ENCODE measurements at regions not wholly inside any gene's neighbourhood (a gene's known extent, or its start where the extent isn't known, plus 50 kb on each side); places are given as distances from the start of the nearest gene placed in this dataset.

GRCh38 chr4:30456716-30457115, 263.5 kb upstream of the PCDH7 start:
- no peak overlapping the region for H3K4me3 ChIP-seq
- TF ChIP-seq POLR2AphosphoS5 (IDR thresholded peaks at IDR 0.05), result no peak
- no peak for TF ChIP-seq CTCF (IDR thresholded peaks at IDR 0.05)
- TF ChIP-seq EP300 (IDR thresholded peaks at IDR 0.05), result no peak
- TF ChIP-seq POLR2A (IDR thresholded peaks at IDR 0.05), result no peak
- DNase-seq (ENCODE audit: low spot score in 2 of 2), result no peak
- no peaks in the 10 kb centered on the region for H3K36me3 ChIP-seq
- WGBS, result 31% methylated on average over 4 of the region's 4 CpGs
- H3K27me3 ChIP-seq, result no peaks in the 10 kb centered on the region
- H3K4me1 ChIP-seq, result no peaks in the 10 kb centered on the region
- H3K27ac ChIP-seq, result no peak overlapping the region
- H3K9me3 ChIP-seq, result no peaks in the 10 kb centered on the region

GRCh38 chr4:30460818-30461217, 259.4 kb upstream of the PCDH7 start:
- no peak for TF ChIP-seq POLR2AphosphoS5 (IDR thresholded peaks at IDR 0.05)
- TF ChIP-seq POLR2A (IDR thresholded peaks at IDR 0.05), result no peak
- no peak for TF ChIP-seq EP300 (IDR thresholded peaks at IDR 0.05)
- TF ChIP-seq CTCF (IDR thresholded peaks at IDR 0.05), result no peak
- H3K4me1 ChIP-seq, result no peaks in the 10 kb centered on the region
- H3K27me3 ChIP-seq, result no peaks in the 10 kb centered on the region
- no peak overlapping the region for H3K4me3 ChIP-seq
- H3K27ac ChIP-seq, result no peak overlapping the region
- no peaks in the 10 kb centered on the region for H3K9me3 ChIP-seq
- WGBS, result 62% methylated on average over 3 of the region's 3 CpGs
- no peaks in the 10 kb centered on the region for H3K36me3 ChIP-seq
- DNase-seq (ENCODE audit: low spot score in 2 of 2), result no peak

GRCh38 chr4:30461218-30461617, 259.0 kb upstream of the PCDH7 start:
- H3K9me3 ChIP-seq, result no peaks in the 10 kb centered on the region
- no peaks in the 10 kb centered on the region for H3K27me3 ChIP-seq
- TF ChIP-seq POLR2A (IDR thresholded peaks at IDR 0.05) (no peak), CTCF (IDR thresholded peaks at IDR 0.05) (no peak), POLR2AphosphoS5 (IDR thresholded peaks at IDR 0.05) (no peak), EP300 (IDR thresholded peaks at IDR 0.05) (no peak)
- no peak overlapping the region for H3K4me3 ChIP-seq
- DNase-seq (ENCODE audit: low spot score in 2 of 2), result no peak
- no peak overlapping the region for H3K27ac ChIP-seq
- H3K36me3 ChIP-seq, result no peaks in the 10 kb centered on the region
- no peaks in the 10 kb centered on the region for H3K4me1 ChIP-seq
- WGBS, result 73% methylated on average over 5 of the region's 5 CpGs

- no peak for TF ChIP-seq EP300 (IDR thresholded peaks at IDR 0.05)
- TF ChIP-seq POLR2A (IDR thresholded peaks at IDR 0.05), result no peak
- no peak for TF ChIP-seq POLR2AphosphoS5 (IDR thresholded peaks at IDR 0.05)
- TF ChIP-seq CTCF (IDR thresholded peaks at IDR 0.05), result no peak
- Histone ChIP-seq H3K36me3 (no peaks in the 10 kb centered on the region), H3K4me3 (no peak overlapping the region), H3K9me3 (no peaks in the 10 kb centered on the region), H3K4me1 (no peaks in the 10 kb centered on the region), H3K27me3 (no peaks in the 10 kb centered on the region), H3K27ac (no peak overlapping the region)
- 92% methylated on average over 6 of the region's 6 CpGs for WGBS
- no peak for DNase-seq (ENCODE audit: low spot score in 2 of 2)
Measured at GRCh38 chr4:30462445-30463090, 257.6 kb upstream of the PCDH7 start.

- no peaks in the 10 kb centered on the region for H3K27me3 ChIP-seq
- no peaks in the 10 kb centered on the region for H3K36me3 ChIP-seq
- no peaks in the 10 kb centered on the region for H3K9me3 ChIP-seq
- no peak overlapping the region for H3K4me3 ChIP-seq
- WGBS, result 86% methylated on average over 3 of the region's 3 CpGs
- no peak for DNase-seq (ENCODE audit: low spot score in 2 of 2)
- TF ChIP-seq EP300 (IDR thresholded peaks at IDR 0.05) (no peak), POLR2AphosphoS5 (IDR thresholded peaks at IDR 0.05) (no peak), CTCF (IDR thresholded peaks at IDR 0.05) (no peak), POLR2A (IDR thresholded peaks at IDR 0.05) (no peak)
- no peak overlapping the region for H3K27ac ChIP-seq
- no peaks in the 10 kb centered on the region for H3K4me1 ChIP-seq
Measured at GRCh38 chr4:30471861-30472260, 248.3 kb upstream of the PCDH7 start.

Measured in suprapubic skin (tissue), 4 donors.